Type B pancreatic cell (in vitro differentiated cells): ENCODE measurements at regions not wholly inside any gene's neighbourhood (a gene's known extent, or its start where the extent isn't known, plus 50 kb on each side); places are given as distances from the start of the nearest gene placed in this dataset.

Source experiments
- DNase-seq: peaks from one replicate; pipeline ENCODE4 v3.0.0; 2021; ENCODE audit warnings: mixed read lengths; ENCODE audit not compliant: unreplicated experiment; ENCODE audit errors: extremely low spot score
- H3K27ac Mint-ChIP-seq: 2 replicates; pipeline ENCODE4 v1.8.0; 2021; ENCODE audit warnings: mild to moderate bottlenecking, mixed read lengths
- H3K27me3 Mint-ChIP-seq: 2 replicates; pipeline ENCODE4 v1.8.0; 2021; ENCODE audit warnings: mixed read lengths
- H3K36me3 Mint-ChIP-seq: 2 replicates; pipeline ENCODE4 v1.8.0; 2021; ENCODE audit warnings: mixed read lengths
- H3K4me1 Mint-ChIP-seq: one replicate; pipeline ENCODE4 v1.8.0; 2021; ENCODE audit warnings: mixed read lengths; ENCODE audit not compliant: unreplicated experiment
- H3K4me3 Mint-ChIP-seq: 2 replicates; pipeline ENCODE4 v1.8.0; 2021; ENCODE audit warnings: mild to moderate bottlenecking, mixed read lengths
- H3K9me3 Mint-ChIP-seq: 2 replicates; pipeline ENCODE4 v1.8.0; 2021; ENCODE audit warnings: mixed read lengths
- TF ChIP-seq, protein P1 (sequence below): fragments of 200-600 bp; sonication (generic); conservative IDR thresholded peaks from 2 replicates; pipeline ENCODE4 v1.5.0; 2021; ENCODE audit warnings: antibody characterized with exemption, mild to moderate bottlenecking

DNA sequence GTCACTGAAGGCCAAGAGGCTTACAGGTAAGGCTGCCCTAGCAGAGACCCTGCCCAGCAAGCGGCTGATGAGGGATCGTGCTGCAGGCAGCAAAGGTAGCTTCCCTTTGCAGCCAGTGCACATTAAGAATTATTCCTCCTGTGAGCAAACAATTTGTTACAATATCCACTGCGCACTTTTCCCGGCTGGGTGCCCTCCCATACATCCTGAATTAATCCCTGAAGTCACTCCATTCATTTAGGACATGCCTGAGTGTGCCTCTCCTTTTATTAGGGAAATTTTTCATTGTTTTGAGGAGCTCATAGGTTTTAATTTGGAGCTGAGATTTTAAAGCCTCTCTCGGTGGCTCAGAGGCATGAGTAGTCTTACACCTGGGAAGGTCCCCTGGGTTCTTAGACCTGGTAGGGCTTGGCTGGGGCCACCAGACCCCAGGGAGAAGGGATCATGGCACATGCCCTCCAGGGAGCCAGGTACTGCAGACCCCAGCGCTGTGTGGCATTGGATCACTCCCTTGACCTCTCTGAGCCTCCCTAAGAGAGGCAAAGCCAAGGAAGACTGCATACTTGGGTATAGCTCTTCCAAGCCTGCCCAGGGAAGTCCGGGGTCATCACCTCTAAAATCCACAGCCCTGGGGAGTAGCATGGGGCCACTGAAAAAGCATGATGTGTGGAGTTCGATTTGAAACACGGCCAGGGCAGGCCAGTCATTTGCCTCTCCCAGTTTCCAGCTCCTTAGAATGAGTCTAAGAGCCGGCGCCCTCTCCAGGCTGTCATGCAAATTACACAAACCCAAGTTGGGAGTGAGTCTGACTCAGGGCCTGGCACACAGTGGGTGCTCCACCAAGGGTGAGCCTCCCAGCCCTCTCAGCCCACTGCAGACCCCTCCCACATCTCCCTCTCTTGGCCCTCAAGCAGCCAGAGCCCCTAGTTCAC is 151.9 kb upstream of the LINGO1 start:
- Mint-ChIP-seq H3K4me1 (no peaks in the 10 kb centered on the region), H3K27ac (no peak overlapping the region), H3K4me3 (no peak overlapping the region), H3K27me3 (peaks cover 4% of the 10 kb centered on the region), H3K36me3 (no peaks in the 10 kb centered on the region), H3K9me3 (no peaks in the 10 kb centered on the region)
- no peak for DNase-seq
- TF ChIP-seq, protein P1, sequence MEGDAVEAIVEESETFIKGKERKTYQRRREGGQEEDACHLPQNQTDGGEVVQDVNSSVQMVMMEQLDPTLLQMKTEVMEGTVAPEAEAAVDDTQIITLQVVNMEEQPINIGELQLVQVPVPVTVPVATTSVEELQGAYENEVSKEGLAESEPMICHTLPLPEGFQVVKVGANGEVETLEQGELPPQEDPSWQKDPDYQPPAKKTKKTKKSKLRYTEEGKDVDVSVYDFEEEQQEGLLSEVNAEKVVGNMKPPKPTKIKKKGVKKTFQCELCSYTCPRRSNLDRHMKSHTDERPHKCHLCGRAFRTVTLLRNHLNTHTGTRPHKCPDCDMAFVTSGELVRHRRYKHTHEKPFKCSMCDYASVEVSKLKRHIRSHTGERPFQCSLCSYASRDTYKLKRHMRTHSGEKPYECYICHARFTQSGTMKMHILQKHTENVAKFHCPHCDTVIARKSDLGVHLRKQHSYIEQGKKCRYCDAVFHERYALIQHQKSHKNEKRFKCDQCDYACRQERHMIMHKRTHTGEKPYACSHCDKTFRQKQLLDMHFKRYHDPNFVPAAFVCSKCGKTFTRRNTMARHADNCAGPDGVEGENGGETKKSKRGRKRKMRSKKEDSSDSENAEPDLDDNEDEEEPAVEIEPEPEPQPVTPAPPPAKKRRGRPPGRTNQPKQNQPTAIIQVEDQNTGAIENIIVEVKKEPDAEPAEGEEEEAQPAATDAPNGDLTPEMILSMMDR: peak; percentile 60

DNA sequence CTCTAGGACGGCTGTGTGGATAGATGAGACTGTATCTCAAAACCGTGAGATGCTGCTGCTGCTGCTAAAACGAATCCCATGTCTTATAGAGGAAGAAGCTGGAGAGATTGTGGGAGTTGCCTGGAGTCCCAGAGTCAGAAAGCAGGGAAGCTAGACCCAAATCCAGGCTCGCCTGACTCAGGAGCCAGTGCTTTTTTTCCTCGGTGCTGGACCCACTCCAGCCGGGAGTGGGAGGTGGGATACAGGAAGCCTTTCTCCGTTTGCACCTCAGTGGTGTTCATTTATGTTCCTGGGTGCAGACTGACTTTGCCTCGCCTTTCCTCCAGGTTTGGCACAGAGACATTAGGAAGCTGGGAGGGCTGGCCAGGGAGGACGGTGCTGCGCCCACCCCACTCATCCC is 150.9 kb upstream of the LINGO1 start:
- peaks cover 5% of the 10 kb centered on the region for H3K36me3 Mint-ChIP-seq
- DNase-seq: no peak
- TF ChIP-seq, protein P1: no peak
- H3K27me3 Mint-ChIP-seq: peaks cover 4% of the 10 kb centered on the region
- no peak overlapping the region for H3K4me3 Mint-ChIP-seq
- no peaks in the 10 kb centered on the region for H3K4me1 Mint-ChIP-seq
- H3K27ac Mint-ChIP-seq: no peak overlapping the region
- H3K9me3 Mint-ChIP-seq: peaks cover 4% of the 10 kb centered on the region

DNA sequence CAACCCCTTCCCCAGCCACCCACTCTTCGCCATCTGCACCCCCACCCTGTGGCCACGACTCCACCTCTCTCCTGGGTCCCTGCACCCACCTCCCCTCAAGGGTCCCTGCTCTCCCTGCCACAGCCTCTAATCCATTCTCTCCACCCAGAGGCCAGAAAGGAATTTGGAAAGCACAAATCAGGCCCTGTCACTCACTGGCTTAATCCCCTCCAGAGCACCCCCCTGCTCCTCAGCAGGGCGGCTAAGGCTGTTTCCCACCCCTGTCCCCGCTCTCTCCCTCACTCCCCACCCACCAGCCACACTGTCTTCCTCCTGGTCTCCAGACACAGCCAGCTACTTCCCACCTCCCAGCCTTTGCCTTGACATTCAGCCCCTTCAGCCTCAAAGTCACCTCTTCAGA is 150.0 kb upstream of the LINGO1 start:
- H3K27ac Mint-ChIP-seq: no peak overlapping the region
- TF ChIP-seq, protein P1: no peak
- H3K4me3 Mint-ChIP-seq: no peak overlapping the region
- peaks cover 4% of the 10 kb centered on the region for H3K9me3 Mint-ChIP-seq
- no peak for DNase-seq
- peaks cover 5% of the 10 kb centered on the region for H3K36me3 Mint-ChIP-seq
- H3K27me3 Mint-ChIP-seq: peaks cover 4% of the 10 kb centered on the region
- no peaks in the 10 kb centered on the region for H3K4me1 Mint-ChIP-seq

DNA sequence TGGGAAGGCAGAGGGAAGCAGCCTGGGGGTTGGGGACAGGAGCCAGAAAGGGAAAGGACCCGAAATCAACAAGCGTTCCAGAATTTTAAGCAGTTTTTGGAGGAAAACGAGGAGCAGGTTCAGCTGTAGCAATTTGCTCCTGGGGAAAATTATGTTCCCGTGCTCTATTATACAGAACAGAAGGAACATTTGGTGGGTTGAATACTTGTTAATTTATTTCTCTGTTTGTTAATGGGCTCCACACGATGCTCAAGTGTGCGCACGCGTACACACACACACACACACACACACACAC is 149.2 kb upstream of the LINGO1 start:
- Mint-ChIP-seq H3K4me1 (no peaks in the 10 kb centered on the region), H3K9me3 (peaks cover 4% of the 10 kb centered on the region), H3K4me3 (no peak overlapping the region), H3K36me3 (peaks cover 5% of the 10 kb centered on the region), H3K27me3 (peaks cover 4% of the 10 kb centered on the region), H3K27ac (no peak overlapping the region)
- TF ChIP-seq, protein P1: no peak
- no peak for DNase-seq

DNA sequence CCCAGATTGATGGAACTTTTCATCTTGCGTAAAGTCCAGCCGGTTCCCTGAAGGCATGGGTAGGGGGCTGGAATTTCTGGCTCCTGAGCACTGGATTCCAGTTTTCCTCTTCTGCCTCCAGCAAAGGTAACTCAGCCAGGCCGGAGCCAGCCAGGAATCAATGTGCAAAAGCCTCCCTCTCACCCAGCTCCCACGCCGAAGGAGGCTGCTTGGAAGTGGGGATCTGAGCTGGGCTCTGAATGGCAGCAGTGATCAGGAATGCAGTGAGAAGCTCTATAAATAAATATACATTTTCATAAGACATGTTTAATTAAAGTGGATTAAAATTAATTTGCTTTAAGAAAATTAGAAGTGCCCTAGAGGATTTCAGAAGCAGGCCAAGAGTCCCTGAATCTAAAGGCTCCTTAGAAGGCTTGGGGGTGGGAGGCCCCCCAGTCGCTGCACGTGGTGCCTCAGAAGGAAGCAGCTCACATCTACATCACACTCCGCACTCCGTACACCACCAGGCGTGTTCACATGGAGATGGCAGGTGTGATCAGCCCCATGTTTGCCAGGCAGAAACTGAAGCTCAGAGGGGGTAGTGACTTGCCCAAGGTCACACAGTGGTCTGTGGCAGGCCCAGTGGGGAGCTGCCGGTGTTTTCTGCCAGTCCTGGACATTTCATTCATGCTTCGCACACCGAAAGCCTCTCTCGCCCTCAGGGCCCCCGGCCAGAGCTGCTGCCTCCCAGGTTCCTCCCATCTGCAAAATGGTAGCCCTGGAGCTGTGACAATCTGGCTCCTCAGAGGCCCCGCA is 148.6 kb upstream of the LINGO1 start:
- TF ChIP-seq, protein P1: no peak
- Mint-ChIP-seq H3K27me3 (peaks cover 4% of the 10 kb centered on the region), H3K4me1 (no peaks in the 10 kb centered on the region), H3K27ac (no peak overlapping the region), H3K9me3 (peaks cover 4% of the 10 kb centered on the region), H3K4me3 (no peak overlapping the region), H3K36me3 (peaks cover 5% of the 10 kb centered on the region)
- DNase-seq: no peak
